Keratinocyte (primary cell): ENCODE measurements at regions not wholly inside any gene's neighbourhood (a gene's known extent, or its start where the extent isn't known, plus 50 kb on each side); places are given as distances from the start of the nearest gene placed in this dataset.

ENCODE experiments used
- EZH2 ChIP-seq: IDR thresholded peaks from one replicate; pipeline ENCODE4 v1.6.1; 2012; ENCODE audit warnings: inconsistent platforms, mild to moderate bottlenecking, low read length, moderate library complexity
- TF ChIP-seq, protein P1 (sequence below), 3 experiments: IDR thresholded peaks in 1 of 3; conservative IDR thresholded peaks in 1 of 3; optimal IDR thresholded peaks in 1 of 3; 2 replicates in 2 of 3; 3 replicates in 1 of 3; pipeline versions ENCODE3 to v1.5.1; 2011; ENCODE audit warnings: low read length in 3 of 3, mild to moderate bottlenecking in 3 of 3, moderate library complexity in 2 of 3, control low read depth in 1 of 3, inconsistent platforms in 1 of 3; ENCODE audit not compliant: insufficient read depth in 2 of 3; ENCODE audit errors: extremely low read depth in 1 of 3

DNA sequence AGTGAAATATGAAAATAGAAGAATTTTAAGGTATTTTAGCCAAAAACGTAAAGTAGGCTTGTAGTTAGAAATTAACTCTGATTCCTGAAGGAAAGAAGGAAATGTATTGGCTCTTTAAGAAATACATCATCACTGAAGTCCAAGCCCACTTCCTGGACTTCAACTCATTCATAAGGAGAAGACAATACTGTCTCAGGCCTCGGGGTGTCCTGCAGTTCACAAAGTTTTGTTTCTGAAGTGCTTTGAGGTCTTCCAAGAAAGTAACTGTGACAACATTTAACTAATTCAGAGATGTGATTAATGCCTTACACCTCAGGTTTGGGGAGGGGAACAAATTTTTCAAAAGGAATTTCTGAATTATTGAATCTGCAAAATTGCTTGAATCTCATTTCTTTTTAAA lies 65.8 kb upstream of the STARD13 start:
- TF ChIP-seq, protein P1, sequence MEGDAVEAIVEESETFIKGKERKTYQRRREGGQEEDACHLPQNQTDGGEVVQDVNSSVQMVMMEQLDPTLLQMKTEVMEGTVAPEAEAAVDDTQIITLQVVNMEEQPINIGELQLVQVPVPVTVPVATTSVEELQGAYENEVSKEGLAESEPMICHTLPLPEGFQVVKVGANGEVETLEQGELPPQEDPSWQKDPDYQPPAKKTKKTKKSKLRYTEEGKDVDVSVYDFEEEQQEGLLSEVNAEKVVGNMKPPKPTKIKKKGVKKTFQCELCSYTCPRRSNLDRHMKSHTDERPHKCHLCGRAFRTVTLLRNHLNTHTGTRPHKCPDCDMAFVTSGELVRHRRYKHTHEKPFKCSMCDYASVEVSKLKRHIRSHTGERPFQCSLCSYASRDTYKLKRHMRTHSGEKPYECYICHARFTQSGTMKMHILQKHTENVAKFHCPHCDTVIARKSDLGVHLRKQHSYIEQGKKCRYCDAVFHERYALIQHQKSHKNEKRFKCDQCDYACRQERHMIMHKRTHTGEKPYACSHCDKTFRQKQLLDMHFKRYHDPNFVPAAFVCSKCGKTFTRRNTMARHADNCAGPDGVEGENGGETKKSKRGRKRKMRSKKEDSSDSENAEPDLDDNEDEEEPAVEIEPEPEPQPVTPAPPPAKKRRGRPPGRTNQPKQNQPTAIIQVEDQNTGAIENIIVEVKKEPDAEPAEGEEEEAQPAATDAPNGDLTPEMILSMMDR (optimal IDR thresholded peaks at IDR 0.05 in 1 of 3, IDR thresholded peaks at IDR 0.05 in 1 of 3, conservative IDR thresholded peaks at IDR 0.05 in 1 of 3; ENCODE audit: extremely low read depth in 1 of 3, insufficient read depth in 2 of 3, low read length in 3 of 3), result no peak
- TF ChIP-seq EZH2, result no peak
